CD14-positive monocyte (primary cell): ENCODE measurements at regions not wholly inside any gene's neighbourhood (a gene's known extent, or its start where the extent isn't known, plus 50 kb on each side); places are given as distances from the start of the nearest gene placed in this dataset.

Experiments
- DNase-seq, 3 donors: peaks; one replicate each; pipeline ENCODE4 v3.0.0-alpha.2; 2011 to 2022
- H2AFZ ChIP-seq: 2 replicates; pipeline ENCODE4 v1.6.0; 2012; ENCODE audit warnings: mild to moderate bottlenecking, low read depth, low read length, inconsistent platforms; ENCODE audit not compliant: insufficient read depth, poor library complexity, severe bottlenecking
- H3K27ac ChIP-seq, 2 donors: 1 replicate in 1 of 2; 2 replicates in 1 of 2; pipeline ENCODE4 v1.5.1; 2012 to 2013; ENCODE audit warnings: low read length in 2 of 2, control low read depth in 1 of 2, inconsistent platforms in 1 of 2, low read depth in 1 of 2, mild to moderate bottlenecking in 1 of 2
- H3K27me3 ChIP-seq, 2 donors: one replicate each; pipeline versions ENCODE4 v1.6.0 to v1.6.1; 2011 to 2013; ENCODE audit warnings: low read length in 2 of 2; ENCODE audit not compliant: control insufficient read depth in 2 of 2, insufficient read depth in 2 of 2
- H3K36me3 ChIP-seq, 2 donors: replicated peaks in 1 of 2; 1 replicate in 1 of 2; 2 replicates in 1 of 2; pipeline versions ENCODE4 v1.5.1 to v1.6.1; 2012 to 2013; ENCODE audit warnings: low read length in 2 of 2, control low read depth in 1 of 2, inconsistent platforms in 1 of 2, mild to moderate bottlenecking in 1 of 2; ENCODE audit not compliant: insufficient read depth in 2 of 2, control insufficient read depth in 1 of 2
- H3K4me1 ChIP-seq, 2 donors: 1 replicate in 1 of 2; 2 replicates in 1 of 2; pipeline versions ENCODE4 v1.5.1 to v1.6.1; 2012 to 2013; ENCODE audit warnings: low read length in 2 of 2, control low read depth in 1 of 2, inconsistent platforms in 1 of 2, mild to moderate bottlenecking in 1 of 2, moderate library complexity in 1 of 2; ENCODE audit not compliant: insufficient read depth in 2 of 2, control insufficient read depth in 1 of 2
- H3K4me2 ChIP-seq: replicated peaks from 2 replicates; pipeline ENCODE3; 2012; ENCODE audit warnings: low read length, moderate library complexity, mild to moderate bottlenecking; ENCODE audit not compliant: poor library complexity, severe bottlenecking; ENCODE audit errors: extremely low read depth
- H3K4me3 ChIP-seq, 3 experiments: fragments of 200-600 bp in 1 of 3; sonication (generic) in 1 of 3; replicated peaks in 1 of 3; 1 replicate in 2 of 3; 2 replicates in 1 of 3; pipeline ENCODE4 v1.5.1; 2011 to 2013; ENCODE audit warnings: low read length in 3 of 3, mild to moderate bottlenecking in 3 of 3, control low read depth in 2 of 3, low read depth in 2 of 3, inconsistent platforms in 1 of 3, moderate library complexity in 1 of 3
- H3K79me2 ChIP-seq: 2 replicates; pipeline ENCODE4 v1.6.0; 2012; ENCODE audit warnings: mild to moderate bottlenecking, control low read depth, inconsistent platforms, low read length, moderate library complexity; ENCODE audit not compliant: insufficient read depth
- H3K9ac ChIP-seq: 2 replicates; pipeline ENCODE4 v1.6.0; 2017; ENCODE audit warnings: low read length, mild to moderate bottlenecking; ENCODE audit not compliant: insufficient read depth, poor library complexity, severe bottlenecking
- H3K9me3 ChIP-seq, 2 donors: replicated peaks in 1 of 2; 1 replicate in 1 of 2; 2 replicates in 1 of 2; pipeline versions ENCODE4 v1.5.1 to v1.6.1; 2012 to 2013; ENCODE audit warnings: low read length in 2 of 2, control low read depth in 1 of 2; ENCODE audit not compliant: control insufficient read depth in 1 of 2, insufficient read depth in 1 of 2
- H4K20me1 ChIP-seq: 2 replicates; pipeline ENCODE4 v1.6.0; 2012; ENCODE audit warnings: mild to moderate bottlenecking, low read length, control low read depth, moderate library complexity; ENCODE audit not compliant: insufficient read depth
- H3K27ac Mint-ChIP-seq, 7 donors: one replicate each; pipeline ENCODE4 v1.8.0; 2020; ENCODE audit warnings: mild to moderate bottlenecking in 7 of 7, mixed read lengths in 7 of 7, moderate library complexity in 6 of 7, inconsistent platforms in 2 of 7
- H3K27me3 Mint-ChIP-seq, 3 donors: one replicate each; pipeline ENCODE4 v1.8.0; 2021 to 2022; ENCODE audit warnings: low read depth in 3 of 3, mild to moderate bottlenecking in 3 of 3, mixed read lengths in 3 of 3, moderate library complexity in 3 of 3, inconsistent platforms in 1 of 3
- H3K36me3 Mint-ChIP-seq, 2 donors: one replicate each; pipeline ENCODE4 v1.8.0; 2020; ENCODE audit warnings: mixed read lengths in 2 of 2, inconsistent platforms in 1 of 2, mild to moderate bottlenecking in 1 of 2
- H3K4me1 Mint-ChIP-seq: one replicate; pipeline ENCODE4 v1.8.0; 2020; ENCODE audit warnings: mild to moderate bottlenecking, mixed read lengths
- H3K4me3 Mint-ChIP-seq, 2 donors: one replicate each; pipeline ENCODE4 v1.8.0; 2020; ENCODE audit warnings: mild to moderate bottlenecking in 2 of 2, mixed read lengths in 2 of 2, moderate library complexity in 1 of 2
- H3K9me3 Mint-ChIP-seq, 7 donors: one replicate each; pipeline ENCODE4 v1.8.0; 2020 to 2022; ENCODE audit warnings: mixed read lengths in 7 of 7, mild to moderate bottlenecking in 6 of 7, moderate library complexity in 6 of 7, inconsistent platforms in 2 of 7
- WGBS: methylation state at CpG from one replicate; pipeline ENCODE4 v1.1.5; 2013; ENCODE audit warnings: missing lambda C conversion rate; ENCODE audit not compliant: insufficient coverage; 5-methylcytosine and 5-hydroxymethylcytosine counted together
- intact Hi-C, 2 donors: fragments of 100-400 bp; cut with micrococcal nuclease; formaldehyde crosslinking; loops; one replicate each; pipeline versions ENCODE4 v1.15.0 to v1.15.1; 2023
- TF ChIP-seq, protein P1 (sequence below): fragments of 200-600 bp; IDR thresholded peaks from one replicate; pipeline ENCODE4 v1.8.0; 2022; ENCODE audit warnings: antibody characterized with exemption, mild to moderate bottlenecking

DNA sequence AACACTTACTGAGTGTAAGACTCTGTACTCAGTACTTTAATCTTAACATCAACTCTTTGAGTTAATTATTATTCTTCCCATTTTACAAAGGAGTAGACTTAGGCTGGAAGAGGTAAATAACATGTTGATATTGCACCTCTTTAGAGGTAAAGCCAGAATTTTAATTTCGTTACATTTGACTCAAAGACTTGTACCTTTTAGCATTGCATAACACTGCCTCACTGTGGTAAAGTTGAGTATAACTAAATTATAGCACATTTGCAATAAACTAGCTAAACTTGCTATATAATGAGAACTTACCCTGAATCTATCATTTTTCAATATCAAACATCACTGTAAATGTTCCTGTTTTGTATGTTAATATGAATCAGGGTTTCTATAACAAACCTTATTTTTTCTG is 218.5 kb downstream of the PRR32 start:
- H3K4me1 Mint-ChIP-seq = no peaks in the 10 kb centered on the region
- TF ChIP-seq, protein P1, sequence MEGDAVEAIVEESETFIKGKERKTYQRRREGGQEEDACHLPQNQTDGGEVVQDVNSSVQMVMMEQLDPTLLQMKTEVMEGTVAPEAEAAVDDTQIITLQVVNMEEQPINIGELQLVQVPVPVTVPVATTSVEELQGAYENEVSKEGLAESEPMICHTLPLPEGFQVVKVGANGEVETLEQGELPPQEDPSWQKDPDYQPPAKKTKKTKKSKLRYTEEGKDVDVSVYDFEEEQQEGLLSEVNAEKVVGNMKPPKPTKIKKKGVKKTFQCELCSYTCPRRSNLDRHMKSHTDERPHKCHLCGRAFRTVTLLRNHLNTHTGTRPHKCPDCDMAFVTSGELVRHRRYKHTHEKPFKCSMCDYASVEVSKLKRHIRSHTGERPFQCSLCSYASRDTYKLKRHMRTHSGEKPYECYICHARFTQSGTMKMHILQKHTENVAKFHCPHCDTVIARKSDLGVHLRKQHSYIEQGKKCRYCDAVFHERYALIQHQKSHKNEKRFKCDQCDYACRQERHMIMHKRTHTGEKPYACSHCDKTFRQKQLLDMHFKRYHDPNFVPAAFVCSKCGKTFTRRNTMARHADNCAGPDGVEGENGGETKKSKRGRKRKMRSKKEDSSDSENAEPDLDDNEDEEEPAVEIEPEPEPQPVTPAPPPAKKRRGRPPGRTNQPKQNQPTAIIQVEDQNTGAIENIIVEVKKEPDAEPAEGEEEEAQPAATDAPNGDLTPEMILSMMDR = no peak
- no CpG with 5 or more reads among the region's 1 CpG for WGBS
- DNase-seq = no peak
- no peak overlapping the region for H3K4me3 ChIP-seq
- H3K27me3 ChIP-seq = no peaks in the 10 kb centered on the region
- no peaks in the 10 kb centered on the region for H3K79me2 ChIP-seq
- H3K4me1 ChIP-seq = no peaks in the 10 kb centered on the region
- no peaks in the 10 kb centered on the region for H3K9me3 Mint-ChIP-seq
- no peaks in the 10 kb centered on the region for H3K27me3 Mint-ChIP-seq
- H3K9me3 ChIP-seq = no peaks in the 10 kb centered on the region
- intact Hi-C loops = no loop called here
- H3K4me3 Mint-ChIP-seq = no peak overlapping the region
- no peaks in the 10 kb centered on the region for H3K36me3 ChIP-seq
- no peak overlapping the region for H3K9ac ChIP-seq
- H3K27ac ChIP-seq = no peak overlapping the region
- no peaks in the 10 kb centered on the region for H4K20me1 ChIP-seq
- H2AFZ ChIP-seq = no peak overlapping the region
- no peak overlapping the region for H3K27ac Mint-ChIP-seq
- no peaks in the 10 kb centered on the region for H3K36me3 Mint-ChIP-seq
- H3K4me2 ChIP-seq = no peak overlapping the region

DNA sequence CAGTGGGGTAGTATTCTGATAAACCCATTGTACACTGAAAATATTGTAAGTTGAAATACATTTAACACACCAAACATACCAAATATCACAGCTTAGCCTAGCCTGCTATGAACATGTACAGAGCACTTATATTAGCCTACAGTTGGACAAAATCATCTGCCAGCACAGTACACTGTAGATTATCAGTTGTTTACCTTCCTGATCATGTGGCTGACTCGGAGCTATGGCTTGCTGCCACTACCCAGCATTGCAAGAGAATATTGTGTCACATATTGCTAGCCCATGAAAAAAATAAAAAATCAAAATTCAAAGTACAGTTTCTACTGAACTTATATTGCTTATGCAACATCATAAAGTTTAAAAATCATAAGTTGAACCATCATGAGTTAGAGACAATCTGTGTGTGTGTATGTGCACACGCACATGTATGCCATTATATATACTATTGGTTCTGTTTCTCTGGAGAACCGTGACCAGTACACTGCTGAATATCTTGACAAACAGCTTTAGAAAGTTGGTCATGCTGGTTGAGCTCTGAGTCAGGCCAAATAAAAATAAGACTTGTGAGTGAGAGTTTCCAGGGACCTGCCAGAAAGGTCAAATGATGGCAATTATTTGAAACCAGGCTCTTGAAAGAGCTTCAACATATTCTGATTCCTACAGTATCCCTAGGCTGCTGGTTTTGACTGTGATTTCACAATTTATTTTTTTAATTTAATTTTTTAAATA is 238.5 kb downstream of the PRR32 start:
- H3K27ac Mint-ChIP-seq = no peak overlapping the region
- Histone ChIP-seq H3K79me2 (no peaks in the 10 kb centered on the region), H3K4me2 (no peak overlapping the region), H3K27ac (no peak overlapping the region), H3K9me3 (peaks cover 0 to 7% of the 10 kb centered on the region in 2 donors), H4K20me1 (no peaks in the 10 kb centered on the region), H3K9ac (no peak overlapping the region), H3K27me3 (no peaks in the 10 kb centered on the region), H2AFZ (no peak overlapping the region), H3K4me3 (no peak overlapping the region), H3K4me1 (no peaks in the 10 kb centered on the region), H3K36me3 (no peaks in the 10 kb centered on the region)
- no peak overlapping the region for H3K4me3 Mint-ChIP-seq
- TF ChIP-seq, protein P1 = no peak
- H3K36me3 Mint-ChIP-seq = no peaks in the 10 kb centered on the region
- H3K9me3 Mint-ChIP-seq = peaks cover under 1 to 8% (median 4%) of the 10 kb centered on the region in 7 donors
- WGBS = no CpG with 5 or more reads among the region's 3 CpGs
- intact Hi-C loops = no loop called here
- no peaks in the 10 kb centered on the region for H3K4me1 Mint-ChIP-seq
- no peak for DNase-seq
- no peaks in the 10 kb centered on the region for H3K27me3 Mint-ChIP-seq
